ENCODE measurements at regions not wholly inside any gene's neighbourhood (a gene's known extent, or its start where the extent isn't known, plus 50 kb on each side); places are given as distances from the start of the nearest gene placed in this dataset.

- DNase-seq (ENCODE audit: low spot score) = no peak
These were observed 411.2 kb upstream of the PIK3C3 start for GRCh38 chr18:41543815-41544214.

- DNase-seq (ENCODE audit: low spot score) = no peak
These were observed 414.7 kb upstream of the PIK3C3 start for GRCh38 chr18:41540237-41540871.

GRCh38 chr18:41538751-41539150, 416.3 kb upstream of the PIK3C3 start:
- DNase-seq (ENCODE audit: low spot score) = no peak

- no peak for DNase-seq (ENCODE audit: low spot score)
These were observed 417.4 kb upstream of the PIK3C3 start for GRCh38 chr18:41537666-41538065.

GRCh38 chr18:41532344-41533086, 422.5 kb upstream of the PIK3C3 start:
- no peak for DNase-seq (ENCODE audit: low spot score)

- no peak for DNase-seq (ENCODE audit: low spot score)
These were observed 424.1 kb upstream of the PIK3C3 start for GRCh38 chr18:41530970-41531369.

GRCh38 chr18:41529093-41529492, 425.9 kb upstream of the PIK3C3 start:
- DNase-seq (ENCODE audit: low spot score) = no peak

GRCh38 chr18:41526054-41526453, 429.0 kb upstream of the PIK3C3 start:
- DNase-seq (ENCODE audit: low spot score) = no peak

- DNase-seq (ENCODE audit: low spot score) = no peak
These were observed 430.2 kb upstream of the PIK3C3 start for GRCh38 chr18:41524674-41525470.

- DNase-seq (ENCODE audit: low spot score) = no peak
These were observed 437.9 kb upstream of the PIK3C3 start for GRCh38 chr18:41517142-41517541.

GRCh38 chr18:41513438-41513837, 441.6 kb upstream of the PIK3C3 start:
- no peak for DNase-seq (ENCODE audit: low spot score)

GRCh38 chr18:41504316-41504715, 450.7 kb upstream of the PIK3C3 start:
- DNase-seq (ENCODE audit: low spot score) = no peak

GRCh38 chr18:41501848-41502247, 453.2 kb upstream of the PIK3C3 start:
- DNase-seq (ENCODE audit: low spot score) = no peak

- DNase-seq (ENCODE audit: low spot score) = no peak
These were observed 455.7 kb upstream of the PIK3C3 start for GRCh38 chr18:41499345-41499744.

- DNase-seq (ENCODE audit: low spot score) = no peak
These were observed 464.2 kb upstream of the PIK3C3 start for GRCh38 chr18:41490861-41491260.

- DNase-seq (ENCODE audit: low spot score) = no peak
These were observed 468.5 kb upstream of the PIK3C3 start for GRCh38 chr18:41486575-41486974.

- no peak for DNase-seq (ENCODE audit: low spot score)
These were observed 471.0 kb upstream of the PIK3C3 start for GRCh38 chr18:41484069-41484468.

GRCh38 chr18:41482501-41482900, 472.5 kb upstream of the PIK3C3 start:
- DNase-seq (ENCODE audit: low spot score) = no peak

- DNase-seq (ENCODE audit: low spot score) = no peak
These were observed 488.4 kb upstream of the PIK3C3 start for GRCh38 chr18:41466436-41467160.

- DNase-seq (ENCODE audit: low spot score) = no peak
These were observed 489.6 kb upstream of the PIK3C3 start for GRCh38 chr18:41465386-41465785.

GRCh38 chr18:41464278-41464677, 490.8 kb upstream of the PIK3C3 start:
- DNase-seq (ENCODE audit: low spot score) = no peak

GRCh38 chr18:41462946-41463345, 492.1 kb upstream of the PIK3C3 start:
- no peak for DNase-seq (ENCODE audit: low spot score)

Data from ureter (tissue), 1 donor.